DOHH2 (cell line): ENCODE measurements at regions not wholly inside any gene's neighbourhood (a gene's known extent, or its start where the extent isn't known, plus 50 kb on each side); places are given as distances from the start of the nearest gene placed in this dataset.

Experiments used
- EZH2phosphoT487 ChIP-seq: fragments of 200-600 bp; sonication (generic); IDR thresholded peaks from 2 replicates; pipeline ENCODE4 v1.6.1; 2017; ENCODE audit warnings: borderline replicate concordance, mild to moderate bottlenecking, antibody characterized with exemption, low read length, moderate library complexity, mixed read lengths
- TF ChIP-seq, protein P1 (sequence below): fragments of 200-600 bp; sonication (generic); IDR thresholded peaks from one replicate; pipeline ENCODE4 v1.5.1; 2014; ENCODE audit warnings: antibody characterized with exemption, mild to moderate bottlenecking, low read depth, low read length; ENCODE audit not compliant: poor library complexity, severe bottlenecking

DNA sequence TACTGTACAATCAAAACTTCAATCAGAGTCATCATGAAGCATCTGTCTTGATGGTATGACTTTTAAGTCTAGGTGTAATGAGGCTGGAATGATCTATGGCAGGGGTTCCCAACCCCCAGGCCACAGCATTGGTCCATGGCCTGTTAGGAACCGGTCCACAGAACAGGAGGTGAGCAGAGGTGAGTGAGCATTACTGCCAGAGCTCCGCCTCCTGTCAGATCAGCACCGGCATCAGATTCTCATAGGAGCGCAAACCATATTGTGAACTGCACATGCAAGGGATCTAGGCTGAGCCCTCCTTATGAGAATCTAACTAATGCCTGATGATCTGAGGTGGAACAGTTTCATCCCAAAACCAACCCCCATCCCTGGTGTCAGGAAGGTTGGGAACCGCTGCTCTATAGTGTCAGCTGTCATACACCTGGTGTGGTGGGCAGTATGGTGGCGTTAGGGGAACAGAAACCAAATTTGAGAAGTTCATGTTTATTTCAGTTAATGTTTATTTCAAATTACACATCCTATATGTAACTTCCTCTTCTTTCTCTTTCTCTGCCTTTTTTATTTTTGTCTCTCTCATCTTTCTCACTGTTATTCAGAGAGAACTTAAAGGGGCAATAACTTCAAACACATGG, 432.6 kb downstream of the TNS3 start:
- TF ChIP-seq, protein P1, sequence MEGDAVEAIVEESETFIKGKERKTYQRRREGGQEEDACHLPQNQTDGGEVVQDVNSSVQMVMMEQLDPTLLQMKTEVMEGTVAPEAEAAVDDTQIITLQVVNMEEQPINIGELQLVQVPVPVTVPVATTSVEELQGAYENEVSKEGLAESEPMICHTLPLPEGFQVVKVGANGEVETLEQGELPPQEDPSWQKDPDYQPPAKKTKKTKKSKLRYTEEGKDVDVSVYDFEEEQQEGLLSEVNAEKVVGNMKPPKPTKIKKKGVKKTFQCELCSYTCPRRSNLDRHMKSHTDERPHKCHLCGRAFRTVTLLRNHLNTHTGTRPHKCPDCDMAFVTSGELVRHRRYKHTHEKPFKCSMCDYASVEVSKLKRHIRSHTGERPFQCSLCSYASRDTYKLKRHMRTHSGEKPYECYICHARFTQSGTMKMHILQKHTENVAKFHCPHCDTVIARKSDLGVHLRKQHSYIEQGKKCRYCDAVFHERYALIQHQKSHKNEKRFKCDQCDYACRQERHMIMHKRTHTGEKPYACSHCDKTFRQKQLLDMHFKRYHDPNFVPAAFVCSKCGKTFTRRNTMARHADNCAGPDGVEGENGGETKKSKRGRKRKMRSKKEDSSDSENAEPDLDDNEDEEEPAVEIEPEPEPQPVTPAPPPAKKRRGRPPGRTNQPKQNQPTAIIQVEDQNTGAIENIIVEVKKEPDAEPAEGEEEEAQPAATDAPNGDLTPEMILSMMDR, result no peak
- no peak for TF ChIP-seq EZH2phosphoT487
